Neural progenitor cell (in vitro differentiated cells): ENCODE measurements at regions not wholly inside any gene's neighbourhood (a gene's known extent, or its start where the extent isn't known, plus 50 kb on each side); places are given as distances from the start of the nearest gene placed in this dataset.

Source experiments
- DNase-seq: peaks from one replicate; pipeline ENCODE4 v3.0.0-alpha.2; 2016; ENCODE audit warnings: low spot score
- H2AFZ ChIP-seq: fragments of 200-600 bp; sonication (generic); replicated peaks from 2 replicates; pipeline ENCODE4 v1.6.1; 2016; ENCODE audit warnings: antibody characterized with exemption
- H3F3A ChIP-seq: fragments of 200-600 bp; sonication (generic); 2 replicates; pipeline ENCODE4 v1.6.1; 2016; ENCODE audit warnings: antibody characterized with exemption, low read depth
- H3K27ac ChIP-seq: fragments of 200-600 bp; sonication (generic); 2 replicates; pipeline ENCODE4 v1.5.1; 2016; ENCODE audit warnings: mild to moderate bottlenecking
- H3K27me3 ChIP-seq: fragments of 200-600 bp; sonication (generic); 2 replicates; pipeline ENCODE4 v1.6.1; 2016; ENCODE audit warnings: mild to moderate bottlenecking, moderate library complexity
- H3K36me3 ChIP-seq: fragments of 200-600 bp; sonication (generic); 2 replicates; pipeline ENCODE4 v1.5.1; 2016
- H3K4me1 ChIP-seq: fragments of 200-600 bp; sonication (generic); 2 replicates; pipeline ENCODE4 v1.6.1; 2016; ENCODE audit warnings: mixed run types
- H3K4me2 ChIP-seq: fragments of 200-600 bp; sonication (generic); 2 replicates; pipeline ENCODE4 v1.6.1; 2016
- H3K4me3 ChIP-seq: fragments of 200-600 bp; sonication (generic); 2 replicates; pipeline ENCODE4 v1.5.1; 2016
- H3K79me2 ChIP-seq: fragments of 200-600 bp; sonication (generic); 2 replicates; pipeline ENCODE4 v1.6.1; 2016; ENCODE audit warnings: low read depth
- H3K9ac ChIP-seq: fragments of 200-600 bp; sonication (generic); 2 replicates; pipeline ENCODE4 v1.6.1; 2016
- H3K9me3 ChIP-seq: fragments of 200-600 bp; sonication (generic); 2 replicates; pipeline ENCODE4 v1.5.1; 2016; ENCODE audit warnings: low read depth
- H4K20me1 ChIP-seq: fragments of 200-600 bp; sonication (generic); 2 replicates; pipeline ENCODE4 v1.6.1; 2016; ENCODE audit warnings: low read depth
- H3K27ac Mint-ChIP-seq: 3 replicates; pipeline ENCODE4 v1.8.0; 2021; ENCODE audit warnings: mixed read lengths
- H3K27me3 Mint-ChIP-seq: 2 replicates; pipeline ENCODE4 v1.8.0; 2022; ENCODE audit warnings: low read depth, mild to moderate bottlenecking, inconsistent platforms, moderate library complexity, mixed read lengths; ENCODE audit not compliant: insufficient read depth
- H3K36me3 Mint-ChIP-seq: 3 replicates; pipeline ENCODE4 v1.8.0; 2021; ENCODE audit warnings: mixed read lengths
- H3K4me1 Mint-ChIP-seq: 3 replicates; pipeline ENCODE4 v1.8.0; 2021; ENCODE audit warnings: mixed read lengths
- H3K4me3 Mint-ChIP-seq: 3 replicates; pipeline ENCODE4 v1.8.0; 2021; ENCODE audit warnings: mild to moderate bottlenecking, moderate library complexity, mixed read lengths
- H3K9me3 Mint-ChIP-seq: 3 replicates; pipeline ENCODE4 v1.8.0; 2020; ENCODE audit warnings: mixed read lengths
- EZH2 ChIP-seq: fragments of 200-600 bp; sonication (generic); IDR thresholded peaks from 2 replicates; pipeline ENCODE4 v1.6.1; 2017; ENCODE audit warnings: antibody characterized with exemption, mild to moderate bottlenecking, moderate library complexity
- EZH2phosphoT487 ChIP-seq: fragments of 200-600 bp; sonication (generic); IDR thresholded peaks from 2 replicates; pipeline ENCODE4 v1.6.1; 2017; ENCODE audit warnings: antibody characterized with exemption
- TF ChIP-seq, protein P1 (sequence below): fragments of 200-600 bp; sonication (generic); IDR thresholded peaks from 2 replicates; pipeline ENCODE4 v1.5.1; 2017; ENCODE audit warnings: antibody characterized with exemption, mild to moderate bottlenecking

DNA sequence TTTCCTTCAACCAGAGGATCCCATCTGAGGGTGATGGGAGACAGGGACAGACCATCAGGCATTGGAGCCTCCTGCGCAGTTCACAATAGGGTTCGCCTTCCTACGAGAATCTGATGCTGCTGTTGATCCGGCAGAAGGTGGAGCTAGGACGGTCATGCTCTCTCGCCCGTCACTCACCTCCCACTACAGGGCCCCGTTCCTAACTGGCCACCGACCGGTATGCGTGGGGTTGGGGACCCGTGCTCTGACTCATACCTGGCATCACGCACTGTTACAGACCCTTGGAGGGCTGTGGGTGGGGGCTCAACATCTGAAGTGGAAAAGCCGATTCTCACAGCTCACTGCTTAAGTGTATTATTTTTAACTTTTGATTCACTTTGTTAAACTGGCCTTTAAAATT lies 402.3 kb downstream of the BRD1 start:
- H3K27me3 ChIP-seq: no peaks in the 10 kb centered on the region
- Mint-ChIP-seq H3K9me3 (no peaks in the 10 kb centered on the region), H3K4me3 (no peak overlapping the region), H3K36me3 (no peaks in the 10 kb centered on the region), H3K4me1 (peaks cover 14% of the 10 kb centered on the region), H3K27ac (no peak overlapping the region), H3K27me3 (peaks cover 24% of the 10 kb centered on the region)
- H3K79me2 ChIP-seq: no peaks in the 10 kb centered on the region
- H3K4me1 ChIP-seq: peaks cover 10% of the 10 kb centered on the region
- H3K4me3 ChIP-seq: no peak overlapping the region
- TF ChIP-seq EZH2 (no peak), EZH2phosphoT487 (no peak)
- TF ChIP-seq, protein P1, sequence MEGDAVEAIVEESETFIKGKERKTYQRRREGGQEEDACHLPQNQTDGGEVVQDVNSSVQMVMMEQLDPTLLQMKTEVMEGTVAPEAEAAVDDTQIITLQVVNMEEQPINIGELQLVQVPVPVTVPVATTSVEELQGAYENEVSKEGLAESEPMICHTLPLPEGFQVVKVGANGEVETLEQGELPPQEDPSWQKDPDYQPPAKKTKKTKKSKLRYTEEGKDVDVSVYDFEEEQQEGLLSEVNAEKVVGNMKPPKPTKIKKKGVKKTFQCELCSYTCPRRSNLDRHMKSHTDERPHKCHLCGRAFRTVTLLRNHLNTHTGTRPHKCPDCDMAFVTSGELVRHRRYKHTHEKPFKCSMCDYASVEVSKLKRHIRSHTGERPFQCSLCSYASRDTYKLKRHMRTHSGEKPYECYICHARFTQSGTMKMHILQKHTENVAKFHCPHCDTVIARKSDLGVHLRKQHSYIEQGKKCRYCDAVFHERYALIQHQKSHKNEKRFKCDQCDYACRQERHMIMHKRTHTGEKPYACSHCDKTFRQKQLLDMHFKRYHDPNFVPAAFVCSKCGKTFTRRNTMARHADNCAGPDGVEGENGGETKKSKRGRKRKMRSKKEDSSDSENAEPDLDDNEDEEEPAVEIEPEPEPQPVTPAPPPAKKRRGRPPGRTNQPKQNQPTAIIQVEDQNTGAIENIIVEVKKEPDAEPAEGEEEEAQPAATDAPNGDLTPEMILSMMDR: no peak
- H3K9ac ChIP-seq: no peak overlapping the region
- no peaks in the 10 kb centered on the region for H3K9me3 ChIP-seq
- H3K27ac ChIP-seq: no peak overlapping the region
- no peaks in the 10 kb centered on the region for H4K20me1 ChIP-seq
- DNase-seq: no peak
- no peak overlapping the region for H3K4me2 ChIP-seq
- H2AFZ ChIP-seq: no peak overlapping the region
- no peaks in the 10 kb centered on the region for H3F3A ChIP-seq
- no peaks in the 10 kb centered on the region for H3K36me3 ChIP-seq

DNA sequence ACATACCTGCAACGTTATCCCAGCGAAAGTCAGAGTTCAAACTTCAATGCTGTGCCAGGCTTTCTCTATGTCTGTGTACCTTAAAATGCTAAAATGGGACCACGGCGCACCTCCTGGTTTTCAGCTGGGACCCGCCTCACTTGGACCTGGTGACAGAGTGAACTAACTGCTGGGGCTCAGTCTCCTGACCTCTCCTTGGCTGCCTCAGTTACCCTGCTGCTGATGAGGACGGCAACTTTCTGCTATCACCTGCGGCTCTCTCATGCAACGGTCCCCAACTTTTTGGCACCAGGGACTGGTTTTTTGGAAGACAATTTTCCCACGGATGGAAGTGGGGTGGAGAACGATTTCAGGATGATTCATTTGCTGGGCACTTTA lies 402.8 kb downstream of the BRD1 start:
- Histone ChIP-seq H3F3A (no peaks in the 10 kb centered on the region), H3K9ac (no peak overlapping the region), H3K4me3 (no peak overlapping the region), H3K36me3 (no peaks in the 10 kb centered on the region), H3K4me2 (no peak overlapping the region), H3K4me1 (peaks cover 10% of the 10 kb centered on the region), H3K9me3 (no peaks in the 10 kb centered on the region), H3K79me2 (no peaks in the 10 kb centered on the region), H3K27ac (no peak overlapping the region), H3K27me3 (no peaks in the 10 kb centered on the region), H2AFZ (no peak overlapping the region), H4K20me1 (no peaks in the 10 kb centered on the region)
- Mint-ChIP-seq H3K27me3 (peaks cover 24% of the 10 kb centered on the region), H3K9me3 (no peaks in the 10 kb centered on the region), H3K4me1 (peaks cover 14% of the 10 kb centered on the region), H3K27ac (no peak overlapping the region), H3K36me3 (no peaks in the 10 kb centered on the region), H3K4me3 (no peak overlapping the region)
- DNase-seq: no peak
- TF ChIP-seq, protein P1: no peak
- TF ChIP-seq EZH2 (no peak), EZH2phosphoT487 (no peak)

DNA sequence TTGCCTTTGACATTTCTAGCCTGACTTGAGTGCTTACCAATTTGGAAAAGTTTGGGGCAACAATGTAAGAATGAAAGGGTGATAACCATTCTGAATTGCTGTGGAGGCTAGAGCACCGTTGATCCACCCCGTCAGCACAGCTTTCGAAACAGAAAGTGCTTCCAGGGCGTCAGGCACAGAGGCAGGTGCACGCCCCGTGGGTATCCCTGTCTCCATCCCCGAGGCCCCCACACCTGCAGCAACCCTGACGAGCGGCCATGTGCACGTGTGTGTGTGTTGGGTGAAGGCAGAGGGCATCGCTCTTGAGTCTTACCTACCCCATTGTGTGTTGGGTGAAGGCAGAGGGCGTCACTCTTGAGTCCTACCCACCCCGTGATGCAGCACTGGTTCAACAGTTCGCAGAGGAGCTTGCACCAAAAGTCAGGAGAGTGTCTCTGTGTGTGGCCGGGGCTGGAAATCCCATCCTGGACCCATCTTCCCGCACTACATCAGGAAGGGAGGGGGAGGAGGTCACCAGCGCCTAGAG lies 404.5 kb downstream of the BRD1 start:
- Histone ChIP-seq H3F3A (no peaks in the 10 kb centered on the region), H3K4me2 (no peak overlapping the region), H3K36me3 (no peaks in the 10 kb centered on the region), H3K79me2 (no peaks in the 10 kb centered on the region), H4K20me1 (no peaks in the 10 kb centered on the region), H3K27ac (no peak overlapping the region), H3K27me3 (no peaks in the 10 kb centered on the region), H3K4me1 (peaks cover 10% of the 10 kb centered on the region), H2AFZ (no peak overlapping the region), H3K9me3 (no peaks in the 10 kb centered on the region), H3K9ac (no peak overlapping the region), H3K4me3 (no peak overlapping the region)
- DNase-seq: no peak
- H3K27me3 Mint-ChIP-seq: peaks cover 24% of the 10 kb centered on the region
- no peaks in the 10 kb centered on the region for H3K36me3 Mint-ChIP-seq
- H3K4me3 Mint-ChIP-seq: no peak overlapping the region
- H3K4me1 Mint-ChIP-seq: peaks cover 14% of the 10 kb centered on the region
- H3K9me3 Mint-ChIP-seq: peaks cover 2% of the 10 kb centered on the region
- TF ChIP-seq EZH2phosphoT487 (no peak), EZH2 (no peak)
- TF ChIP-seq, protein P1: no peak
- H3K27ac Mint-ChIP-seq: no peak overlapping the region
